ENCODE measurements at regions not wholly inside any gene's neighbourhood (a gene's known extent, or its start where the extent isn't known, plus 50 kb on each side); places are given as distances from the start of the nearest gene placed in this dataset.
A peak's percentile ranks its signal among the peaks of the same experiment; 100 is the strongest.

GRCh38 chr15:97745481-97746071 is 214.9 kb upstream of the ARRDC4 start:
- TF ChIP-seq SUZ12 (IDR thresholded peaks at IDR 0.05) (no peak), BHLHE40 (IDR thresholded peaks at IDR 0.05; ENCODE audit: borderline replicate concordance) (no peak)
- ChIA-PET POLR2A (no interaction called here), CTCF (interaction anchor here (0.6 to 0.7 kb wide), 3 partner anchors 11 to 256 kb away, joined by 3 to 4 read pairs (median 3); no protein-coding TSS in a partner anchor)
- peak; percentile 63 for DNase-seq (ENCODE audit: extremely low spot score)

- ChIA-PET CTCF (interaction anchor here (0.5 kb wide), 1 partner anchor 938 kb away, joined by 3 read pairs; no protein-coding TSS in a partner anchor), POLR2A (no interaction called here)
- TF ChIP-seq ZNF384 (IDR thresholded peaks at IDR 0.05) (no peak), ARNT (IDR thresholded peaks at IDR 0.05) (no peak), NFRKB (IDR thresholded peaks at IDR 0.05) (no peak), CTBP1 (IDR thresholded peaks at IDR 0.05; ENCODE audit: borderline replicate concordance) (no peak), FOXM1 (IDR thresholded peaks at IDR 0.05; ENCODE audit: borderline replicate concordance) (no peak), SP1 (IDR thresholded peaks at IDR 0.05) (no peak)
- no peak for DNase-seq (ENCODE audit: extremely low spot score)
Measured at GRCh38 chr15:97747342-97747741, 213.2 kb upstream of the ARRDC4 start.

- DNase-seq (ENCODE audit: extremely low spot score) = no peak
- ChIA-PET POLR2A (no interaction called here), CTCF (no interaction called here)
- TF ChIP-seq ARNT (IDR thresholded peaks at IDR 0.05) (no peak), ELF4 (IDR thresholded peaks at IDR 0.05) (no peak), SUZ12 (IDR thresholded peaks at IDR 0.05) (no peak), FOXK2 (IDR thresholded peaks at IDR 0.05) (no peak), PKNOX1 (IDR thresholded peaks at IDR 0.05) (no peak), BHLHE40 (IDR thresholded peaks at IDR 0.05; ENCODE audit: borderline replicate concordance) (no peak)
Measured at GRCh38 chr15:97748576-97748975, 211.9 kb upstream of the ARRDC4 start.

GRCh38 chr15:97750060-97750459 is 210.4 kb upstream of the ARRDC4 start:
- TF ChIP-seq L3MBTL2 (conservative IDR thresholded peaks at IDR 0.05) = no peak
- CTCF ChIA-PET = interaction anchor here (1.1 kb wide), 1 partner anchor 504 kb away, joined by 3 read pairs; no protein-coding TSS in a partner anchor
- no peak for DNase-seq (ENCODE audit: extremely low spot score)
- POLR2A ChIA-PET = interaction anchor here (0.7 kb wide), 1 partner anchor 68 kb away, joined by 4 read pairs; no protein-coding TSS in a partner anchor

- no peak for DNase-seq (ENCODE audit: extremely low spot score)
- ChIA-PET POLR2A (no interaction called here), CTCF (interaction anchor here (0.6 to 1.5 kb wide), 8 partner anchors 9 to 1061 kb away, joined by 3 to 7 read pairs (median 4); no protein-coding TSS in a partner anchor)
- no peak for TF ChIP-seq HDGF (IDR thresholded peaks at IDR 0.05; ENCODE audit: borderline replicate concordance)
- no peak for TF ChIP-seq SP1 (IDR thresholded peaks at IDR 0.05)
Measured at GRCh38 chr15:97755726-97756125, 204.8 kb upstream of the ARRDC4 start.

GRCh38 chr15:97759363-97759762 is 201.1 kb upstream of the ARRDC4 start:
- TF ChIP-seq ELF4 (IDR thresholded peaks at IDR 0.05) = no peak
- TF ChIP-seq HDGF (IDR thresholded peaks at IDR 0.05; ENCODE audit: borderline replicate concordance) = no peak
- TF ChIP-seq L3MBTL2 (conservative IDR thresholded peaks at IDR 0.05) = no peak
- no peak for TF ChIP-seq BHLHE40 (IDR thresholded peaks at IDR 0.05; ENCODE audit: borderline replicate concordance)
- no peak for TF ChIP-seq SUZ12 (IDR thresholded peaks at IDR 0.05)
- TF ChIP-seq FOXA1 (IDR thresholded peaks at IDR 0.05) = no peak
- no peak for TF ChIP-seq ZNF384 (IDR thresholded peaks at IDR 0.05)
- no peak for TF ChIP-seq FOXK2 (IDR thresholded peaks at IDR 0.05)
- TF ChIP-seq NFRKB (IDR thresholded peaks at IDR 0.05) = no peak
- no peak for TF ChIP-seq PKNOX1 (IDR thresholded peaks at IDR 0.05)
- TF ChIP-seq CTBP1 (IDR thresholded peaks at IDR 0.05; ENCODE audit: borderline replicate concordance) = no peak
- ChIA-PET CTCF (no interaction called here), POLR2A (no interaction called here)
- no peak for DNase-seq (ENCODE audit: extremely low spot score)

- ChIA-PET CTCF (no interaction called here), POLR2A (no interaction called here)
- TF ChIP-seq SP1 (IDR thresholded peaks at IDR 0.05) (no peak), FOXK2 (IDR thresholded peaks at IDR 0.05) (no peak), ARNT (IDR thresholded peaks at IDR 0.05) (no peak), ELF4 (IDR thresholded peaks at IDR 0.05) (no peak), NFRKB (IDR thresholded peaks at IDR 0.05) (no peak)
- DNase-seq (ENCODE audit: extremely low spot score) = no peak
Measured at GRCh38 chr15:97761110-97761509, 199.4 kb upstream of the ARRDC4 start.

GRCh38 chr15:97783240-97783639 is 177.3 kb upstream of the ARRDC4 start:
- CTCF ChIA-PET = no interaction called here
- DNase-seq (ENCODE audit: extremely low spot score) = no peak
- POLR2A ChIA-PET = no interaction called here
- TF ChIP-seq SUZ12 (IDR thresholded peaks at IDR 0.05) = no peak

- POLR2A ChIA-PET = interaction anchor here (0.7 kb wide), 1 partner anchor 815 kb away, joined by 3 read pairs; no protein-coding TSS in a partner anchor
- no peak for DNase-seq (ENCODE audit: extremely low spot score)
- CTCF ChIA-PET = interaction anchor here (0.6 to 0.7 kb wide), 2 partner anchors 23 to 48 kb away, joined by 4 read pairs; no protein-coding TSS in a partner anchor
- TF ChIP-seq SUZ12 (IDR thresholded peaks at IDR 0.05) (no peak), FOXM1 (IDR thresholded peaks at IDR 0.05; ENCODE audit: borderline replicate concordance) (no peak), FOXK2 (IDR thresholded peaks at IDR 0.05) (no peak), NFRKB (IDR thresholded peaks at IDR 0.05) (no peak), LEF1 (IDR thresholded peaks at IDR 0.05; ENCODE audit: borderline replicate concordance) (no peak), ARNT (IDR thresholded peaks at IDR 0.05) (no peak), FOXA1 (IDR thresholded peaks at IDR 0.05) (no peak), TARDBP (IDR thresholded peaks at IDR 0.05) (no peak), PKNOX1 (IDR thresholded peaks at IDR 0.05) (no peak), HDGF (IDR thresholded peaks at IDR 0.05; ENCODE audit: borderline replicate concordance) (no peak), ZNF384 (IDR thresholded peaks at IDR 0.05) (no peak)
Measured at GRCh38 chr15:97786741-97787140, 173.8 kb upstream of the ARRDC4 start.

Measured in HEK293T (cell line).